Kidney (tissue), 13 donors: ENCODE measurements at regions not wholly inside any gene's neighbourhood (a gene's known extent, or its start where the extent isn't known, plus 50 kb on each side); places are given as distances from the start of the nearest gene placed in this dataset.

Source experiments
- DNase-seq, 5 donors: peaks; one replicate each; pipeline ENCODE4 v3.0.0-alpha.2; 2013 to 2020
- FAIRE-seq: peaks from 2 replicates; lab custom pipeline; 2012; peaks lifted over from hg19 to GRCh38; lab: Jason Lieb, UNC
- H3K27ac ChIP-seq, 2 donors: one replicate each; pipeline ENCODE4 v1.7.0; 2013; ENCODE audit warnings: low read depth in 2 of 2, low read length in 2 of 2, inconsistent platforms in 1 of 2
- H3K27me3 ChIP-seq: one replicate; pipeline ENCODE4 v1.7.1; 2013; ENCODE audit warnings: low read length, inconsistent platforms; ENCODE audit not compliant: control insufficient read depth, insufficient read depth
- H3K36me3 ChIP-seq, 3 donors: one replicate each; pipeline versions ENCODE4 v1.7.0 to v1.7.1; 2013; ENCODE audit warnings: low read length in 3 of 3, control low read depth in 1 of 3, inconsistent platforms in 1 of 3; ENCODE audit not compliant: insufficient read depth in 3 of 3, control insufficient read depth in 2 of 3
- H3K4me1 ChIP-seq, 3 donors: one replicate each; pipeline versions ENCODE4 v1.7.0 to v1.7.1; 2013; ENCODE audit warnings: low read length in 3 of 3, inconsistent platforms in 1 of 3, low read depth in 1 of 3; ENCODE audit not compliant: control insufficient read depth in 2 of 3, insufficient read depth in 2 of 3
- H3K4me3 ChIP-seq, 3 donors: one replicate each; pipeline versions ENCODE4 v1.7.0 to v1.8.1; 2013; ENCODE audit warnings: low read length in 3 of 3, control low read depth in 1 of 3, inconsistent platforms in 1 of 3
- H3K9ac ChIP-seq, 3 donors: one replicate each; pipeline versions ENCODE4 v1.7.0 to v1.7.1; 2013; ENCODE audit warnings: low read length in 3 of 3, control low read depth in 1 of 3, inconsistent platforms in 1 of 3
- H3K9me3 ChIP-seq, 3 donors: one replicate each; pipeline versions ENCODE4 v1.7.0 to v1.7.1; 2013; ENCODE audit warnings: low read length in 3 of 3, control low read depth in 1 of 3, inconsistent platforms in 1 of 3; ENCODE audit not compliant: control insufficient read depth in 2 of 3, insufficient read depth in 1 of 3
- intact Hi-C: fragments of 100-400 bp; cut with DNase I; formaldehyde crosslinking; loops from one replicate; pipeline ENCODE4 v1.11.1; 2022
- TF ChIP-seq, protein P1 (sequence below): IDR thresholded peaks from 3 replicates; pipeline ENCODE4 v1.5.1; 2012; ENCODE audit warnings: mild to moderate bottlenecking, moderate library complexity, borderline replicate concordance; ENCODE audit not compliant: insufficient read depth; ENCODE audit errors: extremely low read depth
- donor health status: control.
- donor health status: control.
- donor health status: control.
- donor health status: control.
- donor health status: control.
- donor health status: DM: yes; HTN: yes; CAD: no.
- donor health status: Normal renal cell carcinoma (clear cell type).

DNA sequence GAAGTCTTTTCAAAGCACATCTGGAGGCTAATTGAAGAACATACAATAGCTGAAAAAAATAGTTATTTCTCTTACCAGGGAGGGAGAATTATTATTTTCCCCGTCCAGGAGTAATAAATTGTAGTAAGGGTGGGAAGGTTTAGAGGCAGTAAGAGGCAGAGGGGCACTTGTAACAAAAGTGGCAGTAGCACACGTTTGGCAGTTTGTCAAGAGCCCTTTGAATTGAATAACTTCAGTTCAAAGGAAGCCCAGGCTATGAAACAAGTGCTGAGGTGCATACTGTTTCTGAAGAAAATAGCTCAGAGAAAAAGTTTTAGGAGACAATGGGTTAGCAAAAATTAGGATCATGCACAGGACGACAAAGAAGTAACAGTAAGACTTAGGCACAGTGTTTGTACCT is 451.3 kb downstream of the LRRC70 start:
- DNase-seq (no peak), FAIRE-seq (no peak)
- no peak overlapping the region for H3K9ac ChIP-seq
- H3K27me3 ChIP-seq: no peaks in the 10 kb centered on the region
- TF ChIP-seq, protein P1, sequence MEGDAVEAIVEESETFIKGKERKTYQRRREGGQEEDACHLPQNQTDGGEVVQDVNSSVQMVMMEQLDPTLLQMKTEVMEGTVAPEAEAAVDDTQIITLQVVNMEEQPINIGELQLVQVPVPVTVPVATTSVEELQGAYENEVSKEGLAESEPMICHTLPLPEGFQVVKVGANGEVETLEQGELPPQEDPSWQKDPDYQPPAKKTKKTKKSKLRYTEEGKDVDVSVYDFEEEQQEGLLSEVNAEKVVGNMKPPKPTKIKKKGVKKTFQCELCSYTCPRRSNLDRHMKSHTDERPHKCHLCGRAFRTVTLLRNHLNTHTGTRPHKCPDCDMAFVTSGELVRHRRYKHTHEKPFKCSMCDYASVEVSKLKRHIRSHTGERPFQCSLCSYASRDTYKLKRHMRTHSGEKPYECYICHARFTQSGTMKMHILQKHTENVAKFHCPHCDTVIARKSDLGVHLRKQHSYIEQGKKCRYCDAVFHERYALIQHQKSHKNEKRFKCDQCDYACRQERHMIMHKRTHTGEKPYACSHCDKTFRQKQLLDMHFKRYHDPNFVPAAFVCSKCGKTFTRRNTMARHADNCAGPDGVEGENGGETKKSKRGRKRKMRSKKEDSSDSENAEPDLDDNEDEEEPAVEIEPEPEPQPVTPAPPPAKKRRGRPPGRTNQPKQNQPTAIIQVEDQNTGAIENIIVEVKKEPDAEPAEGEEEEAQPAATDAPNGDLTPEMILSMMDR: no peak
- H3K9me3 ChIP-seq: peaks cover 0 to 18% (median 0%) of the 10 kb centered on the region in 3 donors
- intact Hi-C loops: no loop called here
- H3K27ac ChIP-seq: no peak overlapping the region
- H3K4me3 ChIP-seq: no peak overlapping the region
- H3K36me3 ChIP-seq: no peaks in the 10 kb centered on the region
- no peaks in the 10 kb centered on the region for H3K4me1 ChIP-seq

DNA sequence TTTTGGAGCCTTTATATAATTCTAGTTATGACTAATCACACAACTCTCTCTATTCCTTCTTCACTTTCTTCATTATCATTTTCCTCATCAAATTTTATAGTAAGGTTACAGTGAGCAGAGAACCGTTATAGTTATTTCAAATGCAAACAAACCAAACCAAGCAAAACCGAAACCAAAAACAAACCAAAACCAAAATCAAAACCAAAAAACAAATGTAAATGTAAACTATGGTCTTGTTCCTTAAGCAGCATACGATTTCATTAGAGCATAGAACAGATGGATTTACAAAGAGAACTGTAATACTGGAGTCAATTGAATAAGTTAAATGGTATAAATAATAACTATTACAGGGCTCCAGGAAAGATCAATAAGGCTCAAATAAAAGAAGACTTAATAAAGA is 447.1 kb downstream of the LRRC70 start:
- Histone ChIP-seq H3K4me1 (no peaks in the 10 kb centered on the region), H3K9ac (no peak overlapping the region), H3K9me3 (no peaks in the 10 kb centered on the region), H3K27me3 (no peaks in the 10 kb centered on the region), H3K36me3 (no peaks in the 10 kb centered on the region), H3K27ac (no peak overlapping the region), H3K4me3 (no peak overlapping the region)
- FAIRE-seq (no peak), DNase-seq (peak in 1 of 5 donors; percentile 11)
- TF ChIP-seq, protein P1: no peak
- intact Hi-C loops: no loop called here

DNA sequence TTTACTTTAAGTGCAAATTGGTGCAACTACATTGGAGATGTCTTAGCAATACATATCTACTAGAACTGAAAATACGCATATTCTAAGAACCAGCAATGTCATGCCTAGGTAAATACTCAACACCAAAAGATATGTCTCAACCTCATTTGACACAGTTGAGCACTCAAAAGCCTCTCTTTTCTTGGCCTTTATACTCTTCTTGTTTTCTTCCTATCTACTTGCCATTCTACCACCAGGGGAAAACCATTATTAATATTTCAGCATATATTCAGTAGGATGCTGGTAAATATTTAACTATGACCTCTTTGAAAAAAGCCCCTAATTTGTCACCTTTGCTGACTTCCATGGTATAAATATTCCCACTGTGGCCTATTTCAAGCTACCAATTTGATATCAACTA is 443.8 kb downstream of the LRRC70 start:
- TF ChIP-seq, protein P1: no peak
- Histone ChIP-seq H3K36me3 (no peaks in the 10 kb centered on the region), H3K27ac (no peak overlapping the region), H3K9me3 (no peaks in the 10 kb centered on the region), H3K4me1 (no peaks in the 10 kb centered on the region), H3K27me3 (no peaks in the 10 kb centered on the region), H3K9ac (no peak overlapping the region), H3K4me3 (no peak overlapping the region)
- intact Hi-C loops: no loop called here
- FAIRE-seq (no peak), DNase-seq (no peak)

DNA sequence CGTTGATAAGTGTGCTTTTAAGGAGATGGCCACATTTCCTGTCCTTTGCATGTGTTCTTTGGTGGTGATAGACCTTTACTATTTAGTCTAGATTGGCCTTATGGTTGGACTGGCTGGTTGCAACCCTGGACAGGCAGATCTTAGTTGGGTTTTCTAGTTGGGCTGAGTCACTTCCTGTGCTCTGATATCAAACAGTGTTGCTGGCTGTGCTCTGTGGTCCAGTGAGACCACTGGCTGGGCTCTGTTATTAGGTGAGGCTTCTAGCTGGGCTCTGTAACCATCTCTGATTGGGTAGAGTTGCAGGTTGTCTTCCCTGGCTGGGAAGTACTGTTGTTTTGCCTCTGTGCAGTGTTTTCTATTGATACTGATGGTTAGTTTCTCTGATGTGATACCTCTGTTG is 432.5 kb downstream of the LRRC70 start:
- Histone ChIP-seq H3K9me3 (peaks cover 0 to 7% (median 0%) of the 10 kb centered on the region in 3 donors), H3K9ac (no peak overlapping the region), H3K27ac (no peak overlapping the region), H3K4me3 (no peak overlapping the region), H3K27me3 (no peaks in the 10 kb centered on the region), H3K36me3 (no peaks in the 10 kb centered on the region), H3K4me1 (no peaks in the 10 kb centered on the region)
- intact Hi-C loops: no loop called here
- TF ChIP-seq, protein P1: no peak
- FAIRE-seq: no peak
- DNase-seq: no peak
